Astrocyte of the cerebellum (primary cell): ENCODE measurements at regions not wholly inside any gene's neighbourhood (a gene's known extent, or its start where the extent isn't known, plus 50 kb on each side); places are given as distances from the start of the nearest gene placed in this dataset.

Source experiments
- DNase-seq: peaks from one replicate; pipeline ENCODE4 v3.0.0-alpha.2; 2011; ENCODE audit warnings: low read depth
- H3K4me3 ChIP-seq: 2 replicates; pipeline ENCODE4 v1.5.1; 2011; ENCODE audit warnings: mild to moderate bottlenecking, low read depth, low read length, moderate library complexity
- CTCF ChIP-seq: IDR thresholded peaks from 2 replicates; pipeline ENCODE4 v1.5.1; 2012; ENCODE audit warnings: low read length, low read depth, moderate library complexity, mild to moderate bottlenecking; ENCODE audit errors: missing control alignments
- in situ Hi-C: cut with HindIII; loops from 2 replicates; pipeline ENCODE4 v1.10.0; 2017; ENCODE audit warnings: low sequenced_read_pairs

GRCh38 chrX:45614853-45615252 lies 414.2 kb upstream of the DIPK2B start:
- in situ Hi-C loops: no loop called here
- no peak for TF ChIP-seq CTCF
- no peak for DNase-seq
- no peak overlapping the region for H3K4me3 ChIP-seq

DNA sequence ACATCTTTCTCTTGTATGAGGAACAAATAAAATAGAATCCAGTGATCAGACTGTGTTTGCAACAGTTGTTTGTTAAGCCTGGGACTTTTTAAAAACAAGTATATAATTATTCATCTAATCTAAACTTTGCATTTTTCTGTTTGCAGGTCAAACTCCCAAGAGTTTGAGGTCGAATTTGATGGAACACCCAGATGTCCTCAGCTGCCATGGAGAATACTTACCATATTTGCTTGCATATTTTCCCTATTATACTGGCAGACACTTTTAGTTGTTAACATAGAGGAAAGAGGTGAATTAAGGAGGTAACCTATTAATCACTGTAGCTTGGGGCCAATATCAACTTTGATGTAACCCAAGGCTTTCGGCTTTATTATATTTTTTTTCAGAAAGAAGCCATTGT lies 401.5 kb upstream of the DIPK2B start:
- no peak overlapping the region for H3K4me3 ChIP-seq
- no peak for TF ChIP-seq CTCF
- DNase-seq: no peak
- in situ Hi-C loops: no loop called here

DNA sequence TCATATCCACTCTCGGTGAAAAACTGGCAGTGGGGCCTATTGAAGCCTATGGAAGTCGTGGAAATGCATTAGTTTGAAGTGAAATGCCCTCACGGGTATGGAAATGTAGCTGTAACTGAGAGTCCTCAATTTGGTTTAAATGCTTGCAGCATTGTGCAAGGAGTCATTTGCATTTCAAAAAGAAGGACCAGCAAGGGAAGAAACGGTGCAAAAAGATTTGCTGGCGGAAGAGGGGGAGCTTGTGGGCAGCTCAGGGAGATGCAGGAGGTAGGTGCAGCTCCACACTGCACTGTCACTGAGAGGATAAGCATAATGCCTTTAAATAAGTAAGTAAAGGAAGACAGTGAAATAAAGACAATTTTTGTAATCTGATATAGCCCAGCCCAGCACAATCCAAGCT lies 400.4 kb upstream of the DIPK2B start:
- no peak for TF ChIP-seq CTCF
- no peak overlapping the region for H3K4me3 ChIP-seq
- DNase-seq: no peak
- in situ Hi-C loops: no loop called here

DNA sequence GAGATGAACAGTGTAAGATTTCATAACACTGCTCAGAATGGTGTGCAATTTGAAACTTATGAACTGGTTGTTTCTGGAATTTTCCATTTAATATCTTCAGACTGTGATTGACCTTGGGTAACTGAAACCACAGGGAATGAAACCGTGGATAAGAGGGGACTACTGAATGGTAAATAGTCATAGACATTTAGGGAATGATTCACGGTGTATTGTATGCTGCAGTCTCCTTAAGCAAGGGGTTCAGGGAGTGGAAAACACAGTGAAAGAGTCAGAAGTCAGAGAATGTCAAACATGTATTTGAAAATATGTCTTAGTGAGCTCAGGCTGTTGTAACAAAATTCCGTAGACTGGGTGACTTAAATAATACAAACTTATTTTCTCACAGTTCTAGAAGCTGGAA lies 398.2 kb upstream of the DIPK2B start:
- no peak for DNase-seq
- in situ Hi-C loops: no loop called here
- no peak overlapping the region for H3K4me3 ChIP-seq
- TF ChIP-seq CTCF: no peak

DNA sequence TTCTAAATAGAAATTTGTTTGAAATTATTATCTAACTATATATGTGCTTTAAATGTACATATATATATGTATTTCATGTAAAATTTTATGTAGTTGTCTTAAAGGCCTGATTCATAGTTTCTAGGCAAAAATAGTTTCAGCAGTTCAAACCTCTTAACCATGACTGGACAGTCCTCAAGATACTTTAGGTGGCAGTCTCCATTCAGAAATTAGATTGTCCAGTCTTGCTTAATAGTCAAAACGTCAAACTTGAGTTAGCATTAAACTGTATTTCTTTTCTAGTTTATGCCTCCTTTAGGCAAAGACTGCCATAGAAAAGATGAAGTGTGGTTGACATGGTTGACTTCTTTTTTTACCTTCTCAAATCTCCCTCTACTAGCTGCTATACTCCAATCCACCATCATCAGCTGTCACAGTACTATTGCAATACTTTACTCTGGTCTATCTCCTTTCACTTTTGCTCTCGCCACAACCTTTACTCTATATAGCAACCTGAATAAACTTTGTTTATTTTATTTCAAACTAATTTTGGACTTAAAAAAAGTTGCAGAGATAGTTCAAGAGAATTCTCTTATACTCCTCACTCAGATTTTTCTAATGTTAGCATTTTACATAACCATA lies 395.6 kb upstream of the DIPK2B start:
- in situ Hi-C loops: no loop called here
- no peak for DNase-seq
- H3K4me3 ChIP-seq: no peak overlapping the region
- TF ChIP-seq CTCF: no peak

DNA sequence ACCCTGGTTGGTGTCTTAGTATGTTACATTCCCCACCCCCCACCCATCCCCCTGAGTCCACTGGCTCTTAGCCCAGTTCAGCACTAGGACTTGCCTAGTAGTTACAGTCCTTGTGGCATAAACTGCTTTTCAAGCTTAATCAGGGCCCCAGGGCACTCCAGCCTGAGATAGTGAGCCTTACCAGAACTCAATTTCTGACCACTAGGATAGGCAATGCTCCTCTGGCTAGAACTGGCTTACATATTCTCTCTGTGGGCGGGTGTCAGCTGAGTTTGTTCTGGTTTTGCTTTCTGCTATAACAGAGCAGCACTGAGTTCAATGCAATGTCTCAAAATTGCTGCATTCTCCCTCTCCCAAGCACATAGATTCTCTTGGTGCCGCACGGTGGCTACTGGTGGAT lies 391.4 kb upstream of the DIPK2B start:
- no peak for TF ChIP-seq CTCF
- H3K4me3 ChIP-seq: no peak overlapping the region
- in situ Hi-C loops: no loop called here
- no peak for DNase-seq

- H3K4me3 ChIP-seq: no peak overlapping the region
- in situ Hi-C loops: no loop called here
- DNase-seq: no peak
- no peak for TF ChIP-seq CTCF
Measured at GRCh38 chrX:45591650-45592049, 391.0 kb upstream of the DIPK2B start.
